Left ventricle myocardium inferior (tissue), 1 donor: ENCODE measurements at regions not wholly inside any gene's neighbourhood (a gene's known extent, or its start where the extent isn't known, plus 50 kb on each side); places are given as distances from the start of the nearest gene placed in this dataset.
A peak's percentile ranks its signal among the peaks of the same experiment; 100 is the strongest.

Experiments used
- DNase-seq: peaks from one replicate; pipeline ENCODE4 v3.0.0-alpha.2; 2020
- H3K27ac ChIP-seq: fragments of 200-600 bp; replicated peaks from 2 replicates; pipeline ENCODE4 v1.8.0; 2021
- H3K27me3 ChIP-seq: fragments of 200-600 bp; 2 replicates; pipeline ENCODE4 v1.8.0; 2021; ENCODE audit warnings: low read depth
- H3K36me3 ChIP-seq: fragments of 200-600 bp; 2 replicates; pipeline ENCODE4 v1.8.0; 2021
- H3K4me1 ChIP-seq: fragments of 200-600 bp; 2 replicates; pipeline ENCODE4 v1.8.0; 2021
- H3K4me3 ChIP-seq: fragments of 200-600 bp; 2 replicates; pipeline ENCODE4 v1.8.0; 2021; ENCODE audit warnings: mild to moderate bottlenecking, moderate library complexity
- H3K9me3 ChIP-seq: fragments of 200-600 bp; replicated peaks from 2 replicates; pipeline ENCODE4 v1.8.0; 2021
- CTCF ChIP-seq: fragments of 200-600 bp; IDR thresholded peaks from 2 replicates; pipeline ENCODE4 v1.8.0; 2021; ENCODE audit warnings: antibody characterized with exemption, mild to moderate bottlenecking, borderline replicate concordance
- intact Hi-C: fragments of 100-400 bp; cut with micrococcal nuclease; formaldehyde crosslinking; loops from one replicate; pipeline ENCODE4 v1.11.0; 2022
- donor health status: DM: no; HTN: yes; CAD: no; lungs with severe emphysema.

- H3K4me3 ChIP-seq = no peak overlapping the region
- peak overlapping the region; percentile 87 for H3K27ac ChIP-seq
- intact Hi-C loops = no loop called here
- DNase-seq = no peak
- TF ChIP-seq CTCF = no peak
- H3K9me3 ChIP-seq = no peaks in the 10 kb centered on the region
- peaks cover 25% of the 10 kb centered on the region for H3K27me3 ChIP-seq
- no peaks in the 10 kb centered on the region for H3K36me3 ChIP-seq
- peaks cover 63% of the 10 kb centered on the region for H3K4me1 ChIP-seq
Measured at GRCh38 chr16:85460252-85461021, 152.7 kb upstream of the GSE1 start.

GRCh38 chr16:85461022-85461813 lies 151.9 kb upstream of the GSE1 start:
- peaks cover 69% of the 10 kb centered on the region for H3K4me1 ChIP-seq
- peak overlapping the region; percentile 87 for H3K27ac ChIP-seq
- no peaks in the 10 kb centered on the region for H3K9me3 ChIP-seq
- TF ChIP-seq CTCF = no peak
- peaks cover 25% of the 10 kb centered on the region for H3K27me3 ChIP-seq
- no peak for DNase-seq
- intact Hi-C loops = no loop called here
- no peaks in the 10 kb centered on the region for H3K36me3 ChIP-seq
- peak overlapping the region; percentile 60 for H3K4me3 ChIP-seq

- peak overlapping the region; percentile 60 for H3K4me3 ChIP-seq
- peak; percentile 53 for DNase-seq
- H3K9me3 ChIP-seq = no peaks in the 10 kb centered on the region
- peaks cover 25% of the 10 kb centered on the region for H3K27me3 ChIP-seq
- TF ChIP-seq CTCF = no peak
- H3K4me1 ChIP-seq = peaks cover 78% of the 10 kb centered on the region
- no peaks in the 10 kb centered on the region for H3K36me3 ChIP-seq
- intact Hi-C loops = no loop called here
- peak overlapping the region; percentile 87 for H3K27ac ChIP-seq
Measured at GRCh38 chr16:85461814-85462713, 151.1 kb upstream of the GSE1 start.

- Histone ChIP-seq H3K27me3 (peaks cover 25% of the 10 kb centered on the region), H3K27ac (no peak overlapping the region), H3K36me3 (no peaks in the 10 kb centered on the region), H3K4me3 (peak overlapping the region; percentile 60), H3K4me1 (peaks cover 78% of the 10 kb centered on the region), H3K9me3 (no peaks in the 10 kb centered on the region)
- intact Hi-C loops = no loop called here
- DNase-seq = no peak
- TF ChIP-seq CTCF = no peak
Measured at GRCh38 chr16:85462714-85463611, 150.2 kb upstream of the GSE1 start.
